ENCODE measurements at regions not wholly inside any gene's neighbourhood (a gene's known extent, or its start where the extent isn't known, plus 50 kb on each side); places are given as distances from the start of the nearest gene placed in this dataset.

DNA sequence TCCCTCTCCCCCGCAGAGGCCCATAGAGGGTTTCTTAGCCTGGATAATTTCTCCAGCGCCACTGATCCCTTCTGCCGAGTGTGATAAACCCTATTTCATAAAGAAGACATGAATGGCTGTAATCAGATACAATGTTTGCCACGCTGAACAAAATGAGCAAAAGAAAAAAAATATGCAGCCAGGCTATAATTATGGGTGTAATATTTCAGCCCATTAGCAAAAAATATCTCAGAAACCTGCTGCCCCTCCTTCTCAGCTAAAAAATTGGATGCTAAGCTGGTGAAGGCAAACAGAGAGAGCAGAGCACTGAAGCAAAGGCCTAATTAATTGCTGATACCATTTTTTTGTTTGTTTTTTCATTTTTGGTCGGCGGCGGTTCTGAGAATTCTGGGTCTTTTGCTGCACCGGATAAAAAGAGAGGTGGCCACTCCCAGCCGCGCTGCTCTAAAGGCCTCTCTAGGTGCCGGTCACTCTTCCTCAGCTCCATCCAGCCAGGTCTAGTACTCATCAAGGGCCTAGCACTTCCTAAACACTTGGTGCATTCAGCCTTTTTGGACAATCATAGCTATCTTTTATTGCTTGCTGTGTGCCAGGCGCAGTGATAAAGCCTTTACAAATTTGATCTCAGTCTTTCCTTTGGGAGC lies 128.7 kb upstream of the TLE3 start:
- no peak for DNase-seq (ENCODE audit: low read depth)

DNA sequence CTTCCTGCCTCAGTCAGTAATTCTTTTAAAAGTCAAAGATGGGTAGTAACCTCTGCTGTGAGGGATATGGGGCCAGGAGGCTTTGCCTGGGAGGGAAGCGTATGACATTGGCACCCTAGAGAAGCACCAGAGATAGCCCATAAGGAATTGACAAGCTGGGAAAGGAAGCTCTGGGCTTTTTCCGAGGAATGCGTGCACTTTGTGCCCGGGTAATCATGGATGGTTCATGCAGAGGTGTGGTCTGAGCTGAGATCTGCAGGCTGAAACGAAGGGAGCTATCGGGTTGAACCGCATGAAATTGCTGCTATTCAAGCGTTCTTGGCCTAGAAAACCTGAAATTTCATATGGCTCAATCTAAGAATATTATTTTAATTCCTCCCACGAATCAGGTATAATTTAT lies 127.7 kb upstream of the TLE3 start:
- no peak for DNase-seq (ENCODE audit: low read depth)

GRCh38 chr15:70222606-70223005 lies 124.9 kb upstream of the TLE3 start:
- DNase-seq (ENCODE audit: low read depth) = no peak

DNA sequence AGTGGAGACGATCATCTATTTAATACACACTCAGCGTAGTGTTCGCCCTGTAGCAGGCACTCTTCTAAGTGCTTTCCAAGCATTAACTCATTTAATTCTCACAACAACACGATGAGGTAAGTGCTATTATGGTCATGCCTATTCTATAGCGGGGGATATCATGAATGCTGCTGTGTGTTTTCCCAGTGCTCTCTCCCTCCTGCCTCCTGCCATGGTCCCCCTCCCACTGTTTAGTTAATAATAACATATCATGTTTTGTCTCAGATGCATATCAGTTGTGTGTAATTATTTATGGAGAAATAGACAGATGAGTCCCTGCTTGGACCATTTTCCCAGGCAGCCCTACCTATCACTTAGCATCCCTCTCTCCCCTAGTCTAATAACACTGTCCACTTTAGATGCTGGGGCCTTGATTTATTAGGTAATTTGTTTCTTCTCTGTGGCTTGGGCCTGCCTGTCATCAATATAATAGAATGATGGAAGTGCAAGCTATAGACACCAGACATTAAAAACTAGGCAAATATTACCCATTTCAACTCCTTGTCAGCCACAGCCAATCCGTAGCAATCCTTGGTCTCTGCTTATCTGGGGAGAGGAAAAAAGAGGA lies 122.9 kb upstream of the TLE3 start:
- no peak for DNase-seq (ENCODE audit: low read depth)

DNA sequence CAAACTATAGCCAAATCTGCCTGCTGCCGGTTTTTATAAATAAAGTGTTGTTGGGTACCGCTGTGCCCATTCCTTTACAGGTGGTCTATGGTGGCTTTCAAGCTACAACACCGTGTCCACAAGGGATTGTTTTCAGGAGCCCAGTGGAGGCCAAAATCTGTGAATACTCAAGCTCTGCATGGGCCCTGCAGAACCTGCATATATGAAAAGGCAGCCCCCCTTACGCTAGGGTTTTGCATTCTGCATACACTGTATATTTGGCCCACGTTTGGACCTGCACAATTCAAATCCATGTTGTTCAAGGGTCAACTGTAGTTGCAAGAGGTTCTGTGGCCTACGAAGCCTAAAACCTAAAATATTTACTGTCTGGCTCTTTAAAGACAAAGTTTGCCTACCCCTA lies 122.2 kb upstream of the TLE3 start:
- no peak for DNase-seq (ENCODE audit: low read depth)

- no peak for DNase-seq (ENCODE audit: low read depth)
Observed at GRCh38 chr15:70219256-70219895, 121.7 kb upstream of the TLE3 start.

DNA sequence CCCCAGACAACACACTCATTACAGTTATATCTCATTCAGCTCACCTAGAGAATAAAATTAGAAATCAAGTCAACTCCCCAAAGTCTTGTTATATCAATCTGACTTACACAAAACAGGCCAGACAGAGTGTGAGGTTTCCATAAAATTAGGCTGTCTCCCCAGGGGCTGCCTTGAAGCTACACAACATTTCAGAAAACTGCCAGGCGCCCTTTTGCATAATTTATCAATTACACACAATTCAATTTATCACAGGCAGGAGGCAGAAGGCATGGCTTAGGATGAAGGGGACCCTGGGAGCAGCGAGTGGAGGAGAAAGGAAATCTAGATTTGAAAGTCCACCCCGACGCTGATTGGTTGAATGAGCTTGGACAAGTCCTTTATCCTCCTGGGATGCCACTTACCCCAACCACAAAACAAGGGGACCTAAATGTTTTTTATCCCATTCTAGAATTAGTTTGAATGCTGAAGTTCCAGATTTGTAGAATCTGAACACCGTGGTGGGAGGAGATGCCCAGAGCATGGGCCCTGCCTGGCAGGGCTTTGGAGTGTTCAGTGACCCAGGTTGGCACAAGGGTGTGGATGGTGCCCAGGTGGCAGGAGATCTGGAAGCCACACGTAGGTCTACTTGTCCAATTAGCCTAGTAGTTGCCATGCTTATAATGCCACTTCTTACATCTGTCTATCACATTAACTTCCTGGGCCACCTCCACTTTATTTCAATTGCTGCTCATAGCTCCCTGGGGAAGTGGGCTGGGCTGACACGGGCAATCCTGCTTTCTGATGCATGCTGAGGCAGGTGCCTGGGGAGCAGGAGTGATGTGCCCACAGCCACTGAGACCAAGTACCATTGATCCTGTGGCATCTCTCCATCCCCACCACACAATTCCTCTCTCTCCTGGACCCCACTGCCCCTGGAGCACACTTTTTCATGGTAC lies 119.8 kb upstream of the TLE3 start:
- no peak for DNase-seq (ENCODE audit: low read depth)

GRCh38 chr15:70215951-70216350 lies 118.2 kb upstream of the TLE3 start:
- DNase-seq (ENCODE audit: low read depth) = no peak

DNA sequence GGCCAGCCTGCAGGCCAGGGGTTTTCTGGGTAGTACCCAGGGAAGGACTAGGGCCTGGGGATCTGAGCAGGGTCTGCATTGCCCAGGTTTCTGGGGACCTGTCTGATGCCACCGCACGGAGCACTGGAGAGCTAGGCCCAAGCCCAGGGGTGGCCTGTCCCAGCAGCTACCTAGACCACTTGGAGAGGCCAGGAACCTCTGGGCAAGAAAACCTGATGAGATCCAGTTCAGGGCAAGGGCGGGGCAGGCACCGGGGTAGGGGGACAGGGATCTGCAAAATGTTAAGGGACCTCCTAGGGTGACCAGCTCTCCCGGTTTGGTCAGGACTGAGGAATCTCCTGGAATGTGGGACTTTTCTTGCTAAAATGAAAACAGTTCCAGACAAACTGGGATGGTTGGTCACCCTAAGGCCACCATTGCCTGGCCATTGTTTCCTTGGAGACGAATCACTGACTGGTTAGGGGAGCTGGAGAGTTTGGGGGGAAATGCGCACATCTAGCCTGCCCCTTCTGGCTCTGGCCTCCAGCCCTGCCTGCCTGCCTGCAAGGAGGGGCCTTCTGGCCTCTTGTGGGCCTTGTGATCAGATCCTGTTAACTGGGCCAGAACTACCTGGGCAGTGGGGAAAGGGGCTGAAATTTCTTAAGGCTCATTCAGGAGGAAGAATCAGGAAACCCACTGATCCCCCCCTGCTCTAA lies 117.4 kb upstream of the TLE3 start:
- no peak for DNase-seq (ENCODE audit: low read depth)

- DNase-seq (ENCODE audit: low read depth) = no peak
Observed at GRCh38 chr15:70214276-70214675, 116.6 kb upstream of the TLE3 start.

GRCh38 chr15:70213794-70214193 lies 116.1 kb upstream of the TLE3 start:
- no peak for DNase-seq (ENCODE audit: low read depth)

DNA sequence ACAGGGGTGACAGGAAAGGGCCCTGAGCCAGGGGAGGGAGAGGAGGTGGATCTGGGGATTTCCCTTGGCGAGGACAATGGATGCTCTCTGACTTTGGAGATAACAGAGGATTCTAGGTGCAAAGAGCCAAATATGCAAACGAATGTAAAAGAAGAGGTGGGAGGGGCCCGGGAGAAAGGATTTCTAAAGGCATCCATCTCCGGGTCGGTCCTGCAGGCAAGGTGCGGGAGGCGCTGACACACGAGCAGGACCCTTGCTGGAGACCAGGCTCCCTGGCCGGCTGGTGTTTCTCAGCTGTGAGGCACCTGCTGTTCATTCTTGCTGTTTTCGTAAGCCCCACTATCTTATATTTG lies 115.2 kb upstream of the TLE3 start:
- no peak for DNase-seq (ENCODE audit: low read depth)

- no peak for DNase-seq (ENCODE audit: low read depth)
Observed at GRCh38 chr15:70212286-70212962, 114.7 kb upstream of the TLE3 start.

DNA sequence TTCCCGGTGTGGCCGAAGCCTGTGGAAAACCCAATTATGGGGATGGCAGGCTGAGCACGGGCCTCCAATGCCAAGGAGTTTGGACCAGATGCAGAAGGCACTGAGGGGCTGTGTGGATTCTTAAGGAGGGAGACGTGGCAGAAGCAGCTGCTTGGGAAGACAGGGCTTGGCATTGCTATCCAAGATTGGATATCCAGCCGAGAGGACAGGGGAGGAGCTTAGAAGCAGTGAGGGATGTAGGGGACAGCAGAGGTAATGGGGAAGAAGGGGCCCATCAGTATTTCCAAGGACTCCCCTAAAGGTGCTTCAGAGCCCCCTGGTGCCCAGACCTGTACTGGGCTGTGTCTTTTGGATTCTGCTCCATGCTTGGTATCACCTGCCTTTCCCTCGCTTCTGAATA lies 112.8 kb upstream of the TLE3 start:
- DNase-seq (ENCODE audit: low read depth) = no peak

- DNase-seq (ENCODE audit: low read depth) = no peak
Observed at GRCh38 chr15:70210076-70210475, 112.4 kb upstream of the TLE3 start.

- DNase-seq (ENCODE audit: low read depth) = no peak
Observed at GRCh38 chr15:70209499-70209898, 111.8 kb upstream of the TLE3 start.

DNA sequence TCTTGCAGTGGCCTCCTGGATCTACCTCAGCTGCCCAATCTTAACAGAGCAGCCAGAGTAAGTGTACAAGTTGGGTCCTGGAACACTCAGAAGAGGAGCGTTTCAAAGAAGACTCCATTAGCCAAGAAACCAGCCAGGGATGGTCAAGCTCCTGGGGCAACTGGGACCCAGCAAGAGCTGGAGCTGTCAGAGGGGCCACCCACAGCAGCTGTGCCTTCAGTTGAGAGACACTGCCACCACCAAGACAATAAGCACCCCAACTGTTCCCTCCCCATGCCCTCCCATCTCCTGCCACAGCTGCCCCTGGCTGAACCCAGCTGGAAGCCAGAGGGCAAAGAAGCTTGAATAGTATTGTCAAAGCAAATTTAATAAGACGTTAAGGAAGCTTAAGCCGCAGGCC lies 110.6 kb upstream of the TLE3 start:
- no peak for DNase-seq (ENCODE audit: low read depth)

DNA sequence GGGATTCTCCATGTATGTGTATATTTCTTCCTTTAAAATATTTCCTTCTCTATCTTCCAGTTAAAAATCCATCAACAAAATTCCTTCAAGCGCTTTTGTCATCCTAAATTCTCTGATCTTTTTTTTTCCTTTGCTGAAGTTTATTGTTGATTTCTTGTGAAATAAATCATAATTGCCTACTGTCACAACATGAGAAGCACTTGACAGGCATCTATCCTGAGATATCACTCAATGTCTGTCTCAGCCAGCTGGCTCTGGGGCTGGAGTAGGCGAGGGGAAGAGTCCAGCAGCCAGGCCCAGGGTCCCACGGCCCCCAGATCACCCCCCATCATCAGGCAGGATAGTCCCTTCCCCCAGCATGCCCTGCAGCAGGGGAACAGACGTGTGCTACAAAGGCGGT lies 109.0 kb upstream of the TLE3 start:
- DNase-seq (ENCODE audit: low read depth) = no peak

DNA sequence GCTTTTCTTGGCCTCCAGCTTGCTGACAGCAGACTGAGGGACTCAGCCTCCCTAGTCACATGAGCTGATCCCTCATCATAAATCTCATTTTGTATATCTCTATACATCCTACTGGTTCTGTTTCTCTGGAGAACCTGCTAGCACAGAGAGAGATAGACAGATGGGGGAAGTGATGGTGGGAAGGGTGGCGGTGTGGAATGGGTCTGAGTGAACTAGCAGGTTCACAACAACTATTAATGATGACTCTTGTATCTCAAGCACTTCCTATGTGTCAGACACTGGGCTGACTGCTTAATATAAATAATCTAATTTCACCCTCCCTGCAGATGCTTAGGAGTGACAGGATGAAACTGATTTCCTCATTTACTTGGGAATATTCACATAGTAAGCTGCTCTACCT lies 106.9 kb upstream of the TLE3 start:
- DNase-seq (ENCODE audit: low read depth) = no peak

DNA sequence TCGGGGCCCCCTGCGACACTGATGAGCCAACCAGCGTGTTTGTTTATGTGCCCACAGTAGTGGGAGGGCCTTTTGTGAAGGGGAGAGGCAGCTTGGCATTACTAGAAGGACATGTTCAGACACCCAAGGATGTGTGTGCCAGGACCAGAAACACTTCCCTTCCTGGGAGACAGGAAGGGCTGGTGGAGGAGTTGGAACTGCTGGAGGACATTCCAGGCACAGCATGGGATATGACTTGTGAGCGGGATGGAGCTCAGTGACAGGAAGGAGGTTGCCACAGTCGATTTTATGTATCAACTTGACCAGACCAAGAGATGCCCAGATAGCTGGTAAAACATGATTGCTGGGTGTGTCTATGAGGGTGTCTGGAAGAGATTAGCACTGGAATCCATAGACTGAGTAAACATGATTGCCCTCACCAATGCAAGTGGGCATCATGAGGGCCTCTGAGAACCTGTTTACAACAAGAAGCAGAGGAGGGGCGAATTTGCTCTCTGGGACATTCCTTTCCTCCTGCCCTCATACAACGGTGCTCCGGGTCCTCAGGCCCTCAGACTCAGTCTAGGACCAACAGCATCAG lies 106.4 kb upstream of the TLE3 start:
- no peak for DNase-seq (ENCODE audit: low read depth)

DNA sequence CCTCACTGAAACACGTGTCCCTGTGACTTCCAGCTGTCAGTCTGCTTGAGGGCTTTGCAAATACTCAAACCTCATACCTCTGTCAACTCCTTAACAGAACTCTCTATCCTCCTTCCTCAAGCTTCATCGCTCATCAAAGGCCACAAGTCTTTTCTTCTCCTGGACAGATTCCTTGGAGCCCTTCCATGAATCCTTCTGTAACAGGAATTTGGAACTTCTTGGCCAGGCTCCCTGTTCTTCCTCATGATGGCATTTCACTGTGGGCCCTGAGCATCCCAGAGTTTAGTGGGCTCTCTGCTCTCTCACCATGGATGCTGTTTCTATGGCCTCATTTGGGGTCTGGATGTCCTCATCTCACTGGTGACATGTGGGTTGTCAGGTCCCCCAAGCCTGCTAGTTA lies 105.0 kb upstream of the TLE3 start:
- no peak for DNase-seq (ENCODE audit: low read depth)
